ENCODE measurements at regions not wholly inside any gene's neighbourhood (a gene's known extent, or its start where the extent isn't known, plus 50 kb on each side); places are given as distances from the start of the nearest gene placed in this dataset.

DNA sequence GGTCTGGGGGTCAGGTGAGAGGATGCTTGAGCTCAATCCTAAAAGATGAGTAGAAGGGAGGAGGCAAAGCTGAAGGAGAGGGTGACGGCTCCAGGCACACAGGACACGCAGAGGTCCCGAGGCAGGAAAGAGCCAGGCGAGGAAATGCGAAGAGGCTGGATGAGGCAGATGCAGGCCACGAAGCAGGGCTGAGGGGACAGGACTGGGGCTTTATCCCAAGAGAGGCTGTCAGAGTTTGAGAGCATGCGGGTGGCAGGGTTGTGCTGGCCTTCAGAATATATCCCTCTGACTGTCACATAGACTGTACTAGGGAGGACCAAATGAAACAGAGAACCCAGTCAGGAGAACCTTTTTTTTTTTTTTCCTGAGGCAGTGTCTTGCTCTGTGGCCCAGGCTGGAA is 100.2 kb downstream of the RMI2 start:
- Histone ChIP-seq H3K4me3 (ENCODE audit: low read depth, low read length) (no peak overlapping the region), H3K36me3 (replicated peaks) (no peaks in the 10 kb centered on the region), H3K27ac (no peak overlapping the region), H3K27me3 (replicated peaks) (no peaks in the 10 kb centered on the region)
- no peak for DNase-seq
- in situ Hi-C loops (cut with HindIII; ENCODE audit: low pct_ligation_motif_present, low sequenced_read_pairs) = no loop called here
- TF ChIP-seq, protein P1, sequence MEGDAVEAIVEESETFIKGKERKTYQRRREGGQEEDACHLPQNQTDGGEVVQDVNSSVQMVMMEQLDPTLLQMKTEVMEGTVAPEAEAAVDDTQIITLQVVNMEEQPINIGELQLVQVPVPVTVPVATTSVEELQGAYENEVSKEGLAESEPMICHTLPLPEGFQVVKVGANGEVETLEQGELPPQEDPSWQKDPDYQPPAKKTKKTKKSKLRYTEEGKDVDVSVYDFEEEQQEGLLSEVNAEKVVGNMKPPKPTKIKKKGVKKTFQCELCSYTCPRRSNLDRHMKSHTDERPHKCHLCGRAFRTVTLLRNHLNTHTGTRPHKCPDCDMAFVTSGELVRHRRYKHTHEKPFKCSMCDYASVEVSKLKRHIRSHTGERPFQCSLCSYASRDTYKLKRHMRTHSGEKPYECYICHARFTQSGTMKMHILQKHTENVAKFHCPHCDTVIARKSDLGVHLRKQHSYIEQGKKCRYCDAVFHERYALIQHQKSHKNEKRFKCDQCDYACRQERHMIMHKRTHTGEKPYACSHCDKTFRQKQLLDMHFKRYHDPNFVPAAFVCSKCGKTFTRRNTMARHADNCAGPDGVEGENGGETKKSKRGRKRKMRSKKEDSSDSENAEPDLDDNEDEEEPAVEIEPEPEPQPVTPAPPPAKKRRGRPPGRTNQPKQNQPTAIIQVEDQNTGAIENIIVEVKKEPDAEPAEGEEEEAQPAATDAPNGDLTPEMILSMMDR (IDR thresholded peaks at IDR 0.05; ENCODE audit: low read depth, low read length, missing control alignments) = no peak

DNA sequence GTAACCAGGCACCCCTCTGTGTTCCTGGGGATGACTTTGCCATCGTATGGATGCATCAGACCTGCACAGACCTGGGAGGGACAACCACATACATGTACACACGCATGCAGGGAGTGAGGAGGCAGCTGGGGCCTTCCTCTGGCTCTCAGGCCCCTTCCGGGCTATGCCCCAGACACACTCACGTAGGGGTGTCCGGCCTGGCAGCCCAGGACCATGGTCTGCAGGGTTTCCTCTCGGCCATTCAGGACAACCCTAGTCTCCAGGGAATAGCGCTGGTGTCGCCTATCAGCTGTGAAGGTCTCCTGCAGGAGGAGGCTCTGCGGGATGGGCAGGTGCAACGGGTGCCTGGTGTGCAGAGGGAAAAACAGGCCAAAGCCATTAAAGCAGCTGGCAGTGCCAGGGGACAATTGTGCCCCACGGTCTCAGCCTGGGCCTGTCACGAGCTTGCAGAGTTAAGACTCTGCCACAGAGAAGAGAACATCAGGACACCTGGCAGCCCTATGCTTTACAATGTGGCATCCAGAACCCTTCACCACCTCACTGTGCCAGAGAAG is 101.4 kb downstream of the RMI2 start:
- Histone ChIP-seq H3K36me3 (replicated peaks) (no peaks in the 10 kb centered on the region), H3K27me3 (replicated peaks) (no peaks in the 10 kb centered on the region), H3K4me3 (ENCODE audit: low read depth, low read length) (no peak overlapping the region), H3K27ac (no peak overlapping the region)
- in situ Hi-C loops (cut with HindIII; ENCODE audit: low pct_ligation_motif_present, low sequenced_read_pairs) = no loop called here
- DNase-seq = no peak
- TF ChIP-seq, protein P1 (IDR thresholded peaks at IDR 0.05; ENCODE audit: low read depth, low read length, missing control alignments) = no peak

DNA sequence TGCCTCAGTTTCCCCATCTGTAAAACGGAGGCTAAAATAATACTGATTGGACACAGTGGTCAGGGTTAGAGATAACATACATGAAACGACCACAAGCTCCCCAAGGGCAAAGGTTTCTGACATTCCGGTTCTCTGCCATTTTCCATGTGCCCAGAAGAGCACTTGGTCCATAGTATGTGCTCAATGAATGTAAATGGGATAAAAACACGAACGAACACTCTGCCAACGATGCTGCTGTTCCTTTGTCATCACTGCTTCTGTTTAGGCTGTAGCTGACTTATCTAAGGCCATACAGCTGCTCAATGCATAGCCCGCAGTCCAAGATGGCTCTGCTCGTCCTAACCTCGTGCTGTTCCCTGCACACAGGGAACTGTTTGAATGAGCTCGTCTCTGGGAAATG is 102.0 kb downstream of the RMI2 start:
- no peaks in the 10 kb centered on the region for H3K36me3 ChIP-seq (replicated peaks)
- no peak overlapping the region for H3K4me3 ChIP-seq (ENCODE audit: low read depth, low read length)
- in situ Hi-C loops (cut with HindIII; ENCODE audit: low pct_ligation_motif_present, low sequenced_read_pairs) = no loop called here
- DNase-seq = no peak
- no peaks in the 10 kb centered on the region for H3K27me3 ChIP-seq (replicated peaks)
- no peak overlapping the region for H3K27ac ChIP-seq
- TF ChIP-seq, protein P1 (IDR thresholded peaks at IDR 0.05; ENCODE audit: low read depth, low read length, missing control alignments) = no peak

DNA sequence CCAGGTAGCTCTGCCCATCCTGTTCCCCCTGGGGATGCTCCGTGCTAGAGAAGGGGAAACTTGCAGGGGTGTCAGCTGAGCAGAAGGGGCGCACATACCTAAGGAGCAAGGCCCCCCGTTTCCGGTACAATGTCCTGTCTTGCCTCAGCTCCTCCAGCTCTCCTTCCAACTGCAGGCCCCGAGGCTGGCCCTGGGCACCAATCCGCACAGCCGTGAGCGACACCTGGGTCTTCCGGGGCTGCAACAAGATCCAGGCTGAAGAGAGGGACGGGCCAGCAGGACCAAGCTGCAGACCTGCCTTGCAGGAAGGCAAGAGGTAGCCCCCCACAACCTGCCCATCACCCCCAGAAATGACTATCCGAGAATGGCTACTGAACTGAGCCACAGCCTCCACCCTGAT is 102.6 kb downstream of the RMI2 start:
- no peaks in the 10 kb centered on the region for H3K36me3 ChIP-seq (replicated peaks)
- H3K27me3 ChIP-seq (replicated peaks) = no peaks in the 10 kb centered on the region
- DNase-seq = no peak
- no peak overlapping the region for H3K27ac ChIP-seq
- in situ Hi-C loops (cut with HindIII; ENCODE audit: low pct_ligation_motif_present, low sequenced_read_pairs) = no loop called here
- TF ChIP-seq, protein P1 (IDR thresholded peaks at IDR 0.05; ENCODE audit: low read depth, low read length, missing control alignments) = no peak
- no peak overlapping the region for H3K4me3 ChIP-seq (ENCODE audit: low read depth, low read length)

DNA sequence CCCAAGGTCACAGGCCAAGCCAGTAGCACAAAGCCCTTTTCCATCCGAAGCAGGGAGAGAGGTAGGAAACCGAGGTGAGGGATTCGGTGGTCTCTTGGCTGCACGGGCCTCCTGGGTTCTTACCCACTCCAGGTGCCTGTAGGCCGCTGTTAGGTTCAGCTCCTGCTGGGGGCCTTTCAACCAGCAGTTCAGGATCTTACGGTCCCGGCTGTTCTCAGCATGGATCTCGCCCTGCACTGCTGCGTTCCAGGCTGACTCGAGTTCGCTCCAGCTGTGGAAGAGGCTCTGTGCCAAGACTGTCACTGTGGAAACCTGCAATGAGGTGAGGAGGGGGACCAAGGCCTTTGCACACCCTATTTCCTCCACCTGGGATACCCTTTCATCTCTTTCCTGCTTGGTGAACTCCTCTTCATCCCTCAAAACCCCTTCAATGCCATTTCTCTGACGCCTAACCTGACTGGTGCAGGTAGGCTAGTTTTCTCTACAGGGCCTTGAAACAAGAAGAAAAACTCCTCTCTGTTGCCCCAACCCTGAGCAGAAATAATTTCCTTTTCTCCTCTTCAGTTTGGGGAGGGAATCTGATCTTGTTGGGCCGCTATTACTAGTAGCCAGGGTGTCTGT is 103.6 kb downstream of the RMI2 start:
- Histone ChIP-seq H3K4me3 (ENCODE audit: low read depth, low read length) (no peak overlapping the region), H3K27me3 (replicated peaks) (peaks cover 4% of the 10 kb centered on the region), H3K36me3 (replicated peaks) (no peaks in the 10 kb centered on the region), H3K27ac (no peak overlapping the region)
- DNase-seq = no peak
- in situ Hi-C loops (cut with HindIII; ENCODE audit: low pct_ligation_motif_present, low sequenced_read_pairs) = no loop called here
- TF ChIP-seq, protein P1 (IDR thresholded peaks at IDR 0.05; ENCODE audit: low read depth, low read length, missing control alignments) = no peak

DNA sequence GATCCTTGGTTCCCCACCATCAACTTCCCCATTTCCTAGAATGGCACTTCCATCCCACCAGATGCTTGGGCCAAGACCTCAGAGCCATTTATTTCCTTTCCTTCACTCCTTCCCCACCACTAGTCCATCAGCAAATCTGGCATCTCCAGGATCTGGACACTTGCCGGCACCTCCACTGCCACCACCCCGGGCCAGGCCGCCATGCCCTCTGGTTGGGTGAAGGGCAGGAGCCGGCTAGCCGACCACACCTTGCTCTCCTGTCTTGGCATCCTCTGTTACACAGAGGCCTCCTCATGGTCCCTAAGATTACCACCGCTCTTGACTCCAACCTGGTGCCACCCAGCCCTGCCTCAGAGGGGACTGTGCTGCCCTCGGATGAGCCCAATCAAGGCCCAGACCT is 104.5 kb downstream of the RMI2 start:
- H3K27ac ChIP-seq = no peak overlapping the region
- peaks cover 4% of the 10 kb centered on the region for H3K27me3 ChIP-seq (replicated peaks)
- TF ChIP-seq, protein P1 (IDR thresholded peaks at IDR 0.05; ENCODE audit: low read depth, low read length, missing control alignments) = no peak
- in situ Hi-C loops (cut with HindIII; ENCODE audit: low pct_ligation_motif_present, low sequenced_read_pairs) = no loop called here
- no peaks in the 10 kb centered on the region for H3K36me3 ChIP-seq (replicated peaks)
- H3K4me3 ChIP-seq (ENCODE audit: low read depth, low read length) = no peak overlapping the region
- no peak for DNase-seq

Measured in brain microvascular endothelial cell (primary cell).